ENCODE measurements at regions not wholly inside any gene's neighbourhood (a gene's known extent, or its start where the extent isn't known, plus 50 kb on each side); places are given as distances from the start of the nearest gene placed in this dataset.
"Not testable (repeated sequence)": the region's sequence is repeated elsewhere in the genome, so short reads cannot be mapped to it uniquely, and the experiment has no call there.

- no peak for TF ChIP-seq CTCF (IDR thresholded peaks at IDR 0.05; ENCODE audit: control extremely low read depth, extremely low read depth, low read depth, missing control alignments)
- DNase-seq (ENCODE audit: extremely low spot score), result no peak
- ChIA-PET POLR2A (no interaction called here), CTCF (no interaction called here)
These were observed 298.1 kb upstream of the SGO1 start for GRCh38 chr3:20484126-20484525.

GRCh38 chr3:20482350-20482749 lies 296.3 kb upstream of the SGO1 start:
- CTCF ChIA-PET, result interaction anchor here (0.7 to 1.2 kb wide), 3 partner anchors 11 to 33 kb away, joined by 3 read pairs; no protein-coding TSS in a partner anchor
- POLR2A ChIA-PET, result no interaction called here
- no peak for DNase-seq (ENCODE audit: extremely low spot score)
- no peak for TF ChIP-seq CTCF (IDR thresholded peaks at IDR 0.05; ENCODE audit: control extremely low read depth, extremely low read depth, low read depth, missing control alignments)

- ChIA-PET CTCF (interaction anchor here (1.1 to 1.2 kb wide), 2 partner anchors 9 to 12 kb away, joined by 3 read pairs; no protein-coding TSS in a partner anchor), POLR2A (no interaction called here)
- no peak for TF ChIP-seq CTCF (IDR thresholded peaks at IDR 0.05; ENCODE audit: control extremely low read depth, extremely low read depth, low read depth, missing control alignments)
- no peak for DNase-seq (ENCODE audit: extremely low spot score)
These were observed 294.9 kb upstream of the SGO1 start for GRCh38 chr3:20480786-20481365.

- POLR2A ChIA-PET, result no interaction called here
- no peak for DNase-seq (ENCODE audit: extremely low spot score)
- CTCF ChIA-PET, result no interaction called here
- no peak for TF ChIP-seq CTCF (IDR thresholded peaks at IDR 0.05; ENCODE audit: control extremely low read depth, extremely low read depth, low read depth, missing control alignments)
These were observed 292.4 kb upstream of the SGO1 start for GRCh38 chr3:20478436-20478835.

- POLR2A ChIA-PET; DNase-seq (ENCODE audit: extremely low spot score); CTCF ChIA-PET: not testable (repeated sequence)
These were observed 278.2 kb upstream of the SGO1 start for GRCh38 chr3:20464237-20464636.

GRCh38 chr3:20462723-20463122 lies 276.7 kb upstream of the SGO1 start:
- ChIA-PET CTCF (interaction anchor here (1.6 kb wide), 1 partner anchor 9 kb away, joined by 4 read pairs; no protein-coding TSS in a partner anchor), POLR2A (no interaction called here)
- no peak for TF ChIP-seq CTCF (IDR thresholded peaks at IDR 0.05; ENCODE audit: control extremely low read depth, extremely low read depth, low read depth, missing control alignments)
- no peak for DNase-seq (ENCODE audit: extremely low spot score)

- POLR2A ChIA-PET, result no interaction called here
- no peak for DNase-seq (ENCODE audit: extremely low spot score)
- CTCF ChIA-PET, result interaction anchor here (1.6 kb wide), 1 partner anchor 9 kb away, joined by 4 read pairs; no protein-coding TSS in a partner anchor
- TF ChIP-seq CTCF (IDR thresholded peaks at IDR 0.05; ENCODE audit: control extremely low read depth, extremely low read depth, low read depth, missing control alignments), result no peak
These were observed 276.2 kb upstream of the SGO1 start for GRCh38 chr3:20462226-20462625.

Measured in GM10248 (cell line).